GM18867 (cell line): ENCODE measurements at regions not wholly inside any gene's neighbourhood (a gene's known extent, or its start where the extent isn't known, plus 50 kb on each side); places are given as distances from the start of the nearest gene placed in this dataset.

Experiments used
- ATAC-seq: cut with Tn5 transposase; IDR thresholded peaks from one replicate; pipeline ENCODE4 v1.9.1; 2021; ENCODE audit warnings: mild to moderate bottlenecking, moderate library complexity; ENCODE audit not compliant: unreplicated experiment

- no peak for ATAC-seq
Measured at GRCh38 chr16:80489173-80489572, 51.6 kb upstream of the DYNLRB2 start.

- ATAC-seq: no peak
Measured at GRCh38 chr16:80488167-80488566, 52.6 kb upstream of the DYNLRB2 start.

- peak; percentile 95 for ATAC-seq
Measured at GRCh38 chr16:80480664-80481063, 60.1 kb upstream of the DYNLRB2 start.

- no peak for ATAC-seq
Measured at GRCh38 chr16:80477838-80478237, 63.0 kb upstream of the DYNLRB2 start.

GRCh38 chr16:80468029-80468428 lies 72.8 kb upstream of the DYNLRB2 start:
- no peak for ATAC-seq

GRCh38 chr16:80466024-80466987 lies 74.5 kb upstream of the DYNLRB2 start:
- ATAC-seq: peak; percentile 91

GRCh38 chr16:80463751-80464495 lies 76.9 kb upstream of the DYNLRB2 start:
- no peak for ATAC-seq

GRCh38 chr16:80463326-80463725 lies 77.5 kb upstream of the DYNLRB2 start:
- ATAC-seq: no peak

- no peak for ATAC-seq
Measured at GRCh38 chr16:80462917-80463316, 77.9 kb upstream of the DYNLRB2 start.

- no peak for ATAC-seq
Measured at GRCh38 chr16:80460988-80461387, 79.8 kb upstream of the DYNLRB2 start.

- ATAC-seq: no peak
Measured at GRCh38 chr16:80459966-80460365, 80.8 kb upstream of the DYNLRB2 start.

GRCh38 chr16:80459331-80459777 lies 81.4 kb upstream of the DYNLRB2 start:
- no peak for ATAC-seq

GRCh38 chr16:80457871-80458270 lies 82.9 kb upstream of the DYNLRB2 start:
- ATAC-seq: no peak

- ATAC-seq: no peak
Measured at GRCh38 chr16:80454802-80455201, 86.0 kb upstream of the DYNLRB2 start.

GRCh38 chr16:80449392-80449791 lies 91.4 kb upstream of the DYNLRB2 start:
- no peak for ATAC-seq

- no peak for ATAC-seq
Measured at GRCh38 chr16:80447241-80447640, 93.6 kb upstream of the DYNLRB2 start.

- ATAC-seq: no peak
Measured at GRCh38 chr16:80442779-80443178, 98.0 kb upstream of the DYNLRB2 start.

GRCh38 chr16:80441935-80442334 lies 98.9 kb upstream of the DYNLRB2 start:
- ATAC-seq: peak; percentile 64

- no peak for ATAC-seq
Measured at GRCh38 chr16:80440667-80441066, 100.1 kb upstream of the DYNLRB2 start.

- no peak for ATAC-seq
Measured at GRCh38 chr16:80437707-80438106, 103.1 kb upstream of the DYNLRB2 start.

- ATAC-seq: no peak
Measured at GRCh38 chr16:80436510-80436909, 104.3 kb upstream of the DYNLRB2 start.

GRCh38 chr16:80433623-80434022 lies 107.2 kb upstream of the DYNLRB2 start:
- no peak for ATAC-seq
